H1 (cell line): ENCODE measurements at regions not wholly inside any gene's neighbourhood (a gene's known extent, or its start where the extent isn't known, plus 50 kb on each side); places are given as distances from the start of the nearest gene placed in this dataset.

Experiments
- CTCF ChIA-PET: fragments of 300-600 bp; sonication (Branson Sonifier 250); formaldehyde crosslinking; loops from one replicate; lab custom pipeline; 2021; ENCODE audit not compliant: partially characterized antibody; lab: Charles Lee
- POLR2A ChIA-PET: fragments of 300-600 bp; sonication (Branson Sonifier 250); formaldehyde crosslinking; loops from one replicate; lab custom pipeline; 2021; ENCODE audit warnings: inconsistent platforms; ENCODE audit not compliant: partially characterized antibody; lab: Charles Lee
- DNase-seq, 2 experiments: peaks; one replicate each; pipeline versions ENCODE4 v3.0.0 to v3.0.0-alpha.2; 2010 to 2022; ENCODE audit warnings: low spot score in 2 of 2, low read depth in 1 of 2, mixed read lengths in 1 of 2
- FAIRE-seq: peaks from 2 replicates; lab custom pipeline; 2011; peaks lifted over from hg19 to GRCh38; lab: Jason Lieb, UNC
- H2AFZ ChIP-seq: 2 replicates; pipeline ENCODE4 v1.8.1; 2012; ENCODE audit warnings: low read length, inconsistent platforms
- H2AK5ac ChIP-seq: 2 replicates; pipeline ENCODE4 v1.6.1; 2013; ENCODE audit warnings: low read depth, low read length
- H2BK120ac ChIP-seq: replicated peaks from 2 replicates; pipeline ENCODE3; 2013; ENCODE audit warnings: low read depth, low read length, inconsistent platforms
- H2BK12ac ChIP-seq: 2 replicates; pipeline ENCODE4 v1.6.1; 2013; ENCODE audit warnings: low read depth, low read length
- H2BK15ac ChIP-seq: 2 replicates; pipeline ENCODE4 v1.6.1; 2013; ENCODE audit warnings: low read length
- H2BK20ac ChIP-seq: 2 replicates; pipeline ENCODE4 v1.6.1; 2013; ENCODE audit warnings: low read length
- H2BK5ac ChIP-seq: 2 replicates; pipeline ENCODE4 v1.6.1; 2013; ENCODE audit warnings: low read depth, low read length
- H3K14ac ChIP-seq: 2 replicates; pipeline ENCODE4 v1.6.1; 2013; ENCODE audit warnings: inconsistent platforms; ENCODE audit not compliant: insufficient read length
- H3K18ac ChIP-seq: 2 replicates; pipeline ENCODE4 v1.6.1; 2013; ENCODE audit warnings: low read length; ENCODE audit errors: extremely low read depth
- H3K23ac ChIP-seq: 2 replicates; pipeline ENCODE4 v1.6.1; 2013; ENCODE audit warnings: inconsistent platforms; ENCODE audit not compliant: insufficient read length
- H3K23me2 ChIP-seq: 2 replicates; pipeline ENCODE4 v1.6.1; 2013; ENCODE audit warnings: low read depth, low read length
- H3K27ac ChIP-seq: 2 replicates; pipeline ENCODE4 v1.6.1; 2011; ENCODE audit warnings: low read depth, low read length, inconsistent platforms
- H3K27me3 ChIP-seq, 4 experiments: replicated peaks in 1 of 4; 1 replicate in 1 of 4; 2 replicates in 3 of 4; pipeline versions ENCODE4 v1.6.1 to v1.8.1; 2011 to 2013; ENCODE audit warnings: low read length in 3 of 4, mild to moderate bottlenecking in 3 of 4, inconsistent platforms in 2 of 4, mixed read lengths in 2 of 4, moderate library complexity in 1 of 4; ENCODE audit not compliant: control insufficient read depth in 3 of 4, insufficient read depth in 3 of 4; ENCODE audit errors: extremely low read depth in 1 of 4
- H3K36me3 ChIP-seq, 4 experiments: 2 replicates each; pipeline versions ENCODE4 v1.6.1 to v1.8.1; 2011 to 2013; ENCODE audit warnings: mild to moderate bottlenecking in 4 of 4, low read length in 3 of 4, moderate library complexity in 2 of 4, control low read depth in 1 of 4, inconsistent platforms in 1 of 4; ENCODE audit not compliant: insufficient read depth in 4 of 4, control insufficient read depth in 2 of 4
- H3K4ac ChIP-seq: replicated peaks from 2 replicates; pipeline ENCODE3; 2013; ENCODE audit warnings: low read length, low read depth, mixed read lengths, inconsistent platforms; ENCODE audit not compliant: insufficient read length
- H3K4me1 ChIP-seq, 4 experiments: replicated peaks in 1 of 4; 1 replicate in 1 of 4; 2 replicates in 3 of 4; pipeline versions ENCODE4 v1.6.1 to v1.8.1; 2011 to 2013; ENCODE audit warnings: low read length in 3 of 4, inconsistent platforms in 2 of 4, mixed read lengths in 1 of 4; ENCODE audit not compliant: insufficient read depth in 4 of 4, control insufficient read depth in 3 of 4
- H3K4me2 ChIP-seq, 2 experiments: 2 replicates each; pipeline versions ENCODE4 v1.6.1 to v1.8.1; 2011 to 2013; ENCODE audit warnings: low read depth in 2 of 2, low read length in 2 of 2, control low read depth in 1 of 2, inconsistent platforms in 1 of 2, mild to moderate bottlenecking in 1 of 2; ENCODE audit not compliant: insufficient read depth in 1 of 2
- H3K4me3 ChIP-seq, 4 experiments: fragments of 200-600, 300-600 bp in 1 of 4; sonication (generic), shearing (Covaris generic), sonication (Bioruptor Twin) in 1 of 4; 2 replicates each; pipeline versions ENCODE4 v1.5.1 to v1.8.1; 2011 to 2016; ENCODE audit warnings: low read length in 4 of 4, low read depth in 3 of 4, control low read depth in 2 of 4, inconsistent platforms in 2 of 4, mild to moderate bottlenecking in 2 of 4, mixed read lengths in 1 of 4, moderate library complexity in 1 of 4; ENCODE audit not compliant: insufficient read depth in 2 of 4; ENCODE audit errors: extremely low read depth in 1 of 4
- H3K56ac ChIP-seq: replicated peaks from 2 replicates; pipeline ENCODE3; 2013; ENCODE audit warnings: low read depth, mild to moderate bottlenecking, mixed read lengths, low read length, inconsistent platforms; ENCODE audit not compliant: insufficient read length
- H3K79me1 ChIP-seq: 2 replicates; pipeline ENCODE4 v1.6.1; 2013; ENCODE audit warnings: low read depth, low read length, control low read depth
- H3K79me2 ChIP-seq, 2 experiments: 2 replicates each; pipeline versions ENCODE4 v1.6.1 to v1.8.1; 2012 to 2013; ENCODE audit warnings: low read length in 2 of 2, mild to moderate bottlenecking in 2 of 2, inconsistent platforms in 1 of 2; ENCODE audit not compliant: insufficient read depth in 2 of 2, control insufficient read depth in 1 of 2
- H3K9ac ChIP-seq, 4 experiments: replicated peaks in 1 of 4; 1 replicate in 1 of 4; 2 replicates in 3 of 4; pipeline versions ENCODE4 v1.6.1 to v1.8.1; 2011 to 2013; ENCODE audit warnings: low read depth in 3 of 4, low read length in 3 of 4, control low read depth in 2 of 4, mild to moderate bottlenecking in 2 of 4, moderate library complexity in 2 of 4, inconsistent platforms in 1 of 4; ENCODE audit errors: extremely low read depth in 1 of 4
- H3K9me3 ChIP-seq, 2 experiments: 2 replicates each; pipeline versions ENCODE4 v1.6.1 to v1.8.1; 2012 to 2013; ENCODE audit warnings: mild to moderate bottlenecking in 2 of 2, moderate library complexity in 2 of 2, control low read depth in 1 of 2, inconsistent platforms in 1 of 2, low read depth in 1 of 2, low read length in 1 of 2, mixed read lengths in 1 of 2; ENCODE audit not compliant: insufficient read depth in 2 of 2
- H4K20me1 ChIP-seq, 2 experiments: replicated peaks in 1 of 2; 2 replicates each; pipeline versions ENCODE3 to v1.8.1; 2011 to 2013; ENCODE audit warnings: inconsistent platforms in 2 of 2, low read length in 2 of 2, mild to moderate bottlenecking in 1 of 2; ENCODE audit not compliant: insufficient read depth in 2 of 2, control insufficient read depth in 1 of 2
- H4K5ac ChIP-seq: 2 replicates; pipeline ENCODE4 v1.6.1; 2013; ENCODE audit warnings: low read length, low read depth, mixed read lengths, inconsistent platforms; ENCODE audit not compliant: insufficient read length
- H4K8ac ChIP-seq: 2 replicates; pipeline ENCODE4 v1.8.0; 2013; ENCODE audit warnings: mild to moderate bottlenecking, moderate library complexity, low read length, inconsistent platforms; ENCODE audit not compliant: insufficient read depth; ENCODE audit errors: extremely low read depth
- H4K91ac ChIP-seq: replicated peaks from 2 replicates; pipeline ENCODE3; 2013; ENCODE audit warnings: low read length, mixed read lengths, inconsistent platforms; ENCODE audit not compliant: insufficient read length
- CREB1 ChIP-seq: IDR thresholded peaks from 2 replicates; pipeline ENCODE4 v1.6.1; 2012; ENCODE audit warnings: inconsistent platforms
- GTF2F1 ChIP-seq: IDR thresholded peaks from 2 replicates; pipeline ENCODE4 v1.6.1; 2012; ENCODE audit warnings: low read depth, low read length, improper control_type of control experiment, borderline replicate concordance
- HDAC6 ChIP-seq: IDR thresholded peaks from one replicate; pipeline ENCODE4 v1.7.1; 2012; ENCODE audit warnings: low read depth, mild to moderate bottlenecking, inconsistent platforms, low read length, moderate library complexity
- SUZ12 ChIP-seq: fragments of 200-600 bp; sonication (generic); IDR thresholded peaks from 2 replicates; pipeline ENCODE4 v1.6.1; 2012; ENCODE audit warnings: mild to moderate bottlenecking, inconsistent platforms, low read length, moderate library complexity, mixed read lengths
- TAF1 ChIP-seq: IDR thresholded peaks from 2 replicates; pipeline ENCODE4 v1.6.1; 2011; ENCODE audit warnings: mild to moderate bottlenecking, low read depth, low read length
- WGBS, 2 experiments: shearing (Covaris generic) in 1 of 2; methylation state at CpG; one replicate each; pipeline versions ENCODE4 v1.1.6 to v1.1.7; 2013 to 2015; ENCODE audit warnings: low lambda C conversion rate in 2 of 2, mixed read lengths in 2 of 2, inconsistent platforms in 1 of 2, low coverage in 1 of 2, missing lambda C conversion rate in 1 of 2; ENCODE audit not compliant: insufficient replicate concordance in 2 of 2, insufficient coverage in 1 of 2, insufficient read length in 1 of 2; ENCODE audit errors: extremely low coverage in 1 of 2, missing lambda C conversion rate in 1 of 2; 5-methylcytosine and 5-hydroxymethylcytosine counted together
- TF ChIP-seq, protein P1 (sequence below), 3 experiments: IDR thresholded peaks; 1 replicate in 2 of 3; 2 replicates in 1 of 3; pipeline versions ENCODE4 v1.5.1 to v1.6.1; 2011; ENCODE audit warnings: low read length in 3 of 3, mild to moderate bottlenecking in 3 of 3, inconsistent platforms in 2 of 3, low read depth in 1 of 3, moderate library complexity in 1 of 3; ENCODE audit not compliant: insufficient read depth in 1 of 3; ENCODE audit errors: control extremely low read depth in 1 of 3
- TF ChIP-seq, protein P2 (sequence below): IDR thresholded peaks from 2 replicates; pipeline ENCODE4 v1.6.1; 2011; ENCODE audit warnings: low read length, improper control_type of control experiment
- TF ChIP-seq, protein P3 (sequence below): IDR thresholded peaks from 2 replicates; pipeline ENCODE4 v1.6.1; 2011; ENCODE audit warnings: low read depth, mild to moderate bottlenecking, low read length; ENCODE audit not compliant: insufficient read depth

DNA sequence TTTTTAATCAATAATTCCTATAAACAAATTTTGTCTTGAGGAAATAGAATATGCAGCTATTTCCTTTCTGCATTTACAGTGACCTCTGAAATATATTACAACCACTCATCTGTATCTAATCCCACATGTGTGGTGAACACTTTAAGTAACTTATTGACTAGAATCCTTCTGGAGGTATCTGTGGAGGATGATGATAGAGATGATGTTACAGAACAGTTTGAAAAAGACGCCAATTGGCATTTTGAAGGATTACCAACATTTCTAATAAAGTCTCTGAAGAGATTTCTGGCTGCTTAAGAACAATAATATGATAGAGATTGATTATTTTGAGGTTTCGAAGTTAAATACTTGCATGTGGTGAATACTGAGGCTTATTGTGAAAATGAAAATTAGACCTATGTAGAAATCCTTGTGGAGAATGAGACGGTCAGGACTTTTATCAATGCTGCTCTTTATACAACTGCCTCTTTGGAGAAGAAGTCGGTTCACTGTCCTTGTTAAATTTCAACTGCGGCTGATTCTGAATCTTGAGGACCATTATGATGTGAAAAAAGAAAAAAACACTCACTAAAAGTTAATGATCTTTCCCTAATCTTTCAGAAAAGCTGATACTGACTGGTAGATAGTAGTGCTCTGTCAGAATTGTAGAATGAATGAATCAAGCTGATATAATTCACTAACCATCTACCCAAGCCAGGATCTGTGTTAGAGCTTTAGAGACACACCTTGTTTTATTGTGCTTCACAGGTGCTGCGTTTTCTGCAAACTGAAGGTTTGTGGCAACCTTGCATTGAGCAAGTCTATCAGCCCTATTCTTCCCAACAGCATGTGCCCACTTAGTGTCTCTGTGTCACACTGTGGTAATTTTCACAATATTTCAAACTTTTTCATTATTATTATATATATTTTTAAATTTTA, 204.7 kb downstream of the SPRY1 start:
- Histone ChIP-seq H4K8ac (no peak overlapping the region), H3K79me1 (no peaks in the 10 kb centered on the region), H2BK15ac (no peak overlapping the region), H3K9ac (no peak overlapping the region), H4K20me1 (no peaks in the 10 kb centered on the region), H3K36me3 (no peaks in the 10 kb centered on the region), H3K4me3 (no peak overlapping the region), H2BK5ac (no peak overlapping the region), H3K23ac (no peak overlapping the region), H3K56ac (no peak overlapping the region), H2BK12ac (no peak overlapping the region), H3K4ac (no peak overlapping the region), H3K18ac (no peak overlapping the region), H3K23me2 (no peaks in the 10 kb centered on the region), H2BK120ac (no peak overlapping the region), H2AK5ac (no peak overlapping the region), H3K9me3 (no peaks in the 10 kb centered on the region), H3K27ac (no peak overlapping the region), H3K4me2 (no peak overlapping the region), H2BK20ac (no peak overlapping the region), H3K4me1 (peaks cover 0 to 11% (median 2%) of the 10 kb centered on the region in 4 experiments; a peak in 2 of 7 replicates), H3K79me2 (no peaks in the 10 kb centered on the region), H3K27me3 (no peaks in the 10 kb centered on the region), H3K14ac (no peak overlapping the region), H4K91ac (no peak overlapping the region), H4K5ac (peak overlapping the region; percentile 6), H2AFZ (no peak overlapping the region)
- POLR2A ChIA-PET, result no interaction called here
- FAIRE-seq, result no peak
- DNase-seq, result no peak
- CTCF ChIA-PET, result interaction anchor here (0.6 to 1.7 kb wide), 5 partner anchors 16 to 498 kb away, joined by 3 to 4 read pairs (median 3); no protein-coding TSS in a partner anchor
- 87 to 100% methylated on average over 1 to 6 of the region's 6 CpGs for WGBS, 2 experiments
- no peak for TF ChIP-seq HDAC6
- TF ChIP-seq, protein P1, sequence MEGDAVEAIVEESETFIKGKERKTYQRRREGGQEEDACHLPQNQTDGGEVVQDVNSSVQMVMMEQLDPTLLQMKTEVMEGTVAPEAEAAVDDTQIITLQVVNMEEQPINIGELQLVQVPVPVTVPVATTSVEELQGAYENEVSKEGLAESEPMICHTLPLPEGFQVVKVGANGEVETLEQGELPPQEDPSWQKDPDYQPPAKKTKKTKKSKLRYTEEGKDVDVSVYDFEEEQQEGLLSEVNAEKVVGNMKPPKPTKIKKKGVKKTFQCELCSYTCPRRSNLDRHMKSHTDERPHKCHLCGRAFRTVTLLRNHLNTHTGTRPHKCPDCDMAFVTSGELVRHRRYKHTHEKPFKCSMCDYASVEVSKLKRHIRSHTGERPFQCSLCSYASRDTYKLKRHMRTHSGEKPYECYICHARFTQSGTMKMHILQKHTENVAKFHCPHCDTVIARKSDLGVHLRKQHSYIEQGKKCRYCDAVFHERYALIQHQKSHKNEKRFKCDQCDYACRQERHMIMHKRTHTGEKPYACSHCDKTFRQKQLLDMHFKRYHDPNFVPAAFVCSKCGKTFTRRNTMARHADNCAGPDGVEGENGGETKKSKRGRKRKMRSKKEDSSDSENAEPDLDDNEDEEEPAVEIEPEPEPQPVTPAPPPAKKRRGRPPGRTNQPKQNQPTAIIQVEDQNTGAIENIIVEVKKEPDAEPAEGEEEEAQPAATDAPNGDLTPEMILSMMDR (IDR thresholded peaks at IDR 0.05; ENCODE audit: control extremely low read depth in 1 of 3, insufficient read depth in 1 of 3, low read depth in 1 of 3, low read length in 3 of 3), result no peak
- no peak for TF ChIP-seq TAF1
- TF ChIP-seq, protein P2, sequence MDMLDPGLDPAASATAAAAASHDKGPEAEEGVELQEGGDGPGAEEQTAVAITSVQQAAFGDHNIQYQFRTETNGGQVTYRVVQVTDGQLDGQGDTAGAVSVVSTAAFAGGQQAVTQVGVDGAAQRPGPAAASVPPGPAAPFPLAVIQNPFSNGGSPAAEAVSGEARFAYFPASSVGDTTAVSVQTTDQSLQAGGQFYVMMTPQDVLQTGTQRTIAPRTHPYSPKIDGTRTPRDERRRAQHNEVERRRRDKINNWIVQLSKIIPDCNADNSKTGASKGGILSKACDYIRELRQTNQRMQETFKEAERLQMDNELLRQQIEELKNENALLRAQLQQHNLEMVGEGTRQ, result no peak
- TF ChIP-seq CREB1, result no peak
- TF ChIP-seq GTF2F1, result no peak
- TF ChIP-seq SUZ12, result no peak
- TF ChIP-seq, protein P3, sequence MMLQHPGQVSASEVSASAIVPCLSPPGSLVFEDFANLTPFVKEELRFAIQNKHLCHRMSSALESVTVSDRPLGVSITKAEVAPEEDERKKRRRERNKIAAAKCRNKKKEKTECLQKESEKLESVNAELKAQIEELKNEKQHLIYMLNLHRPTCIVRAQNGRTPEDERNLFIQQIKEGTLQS, result no peak
